ENCODE measurements at regions not wholly inside any gene's neighbourhood (a gene's known extent, or its start where the extent isn't known, plus 50 kb on each side); places are given as distances from the start of the nearest gene placed in this dataset.

DNA sequence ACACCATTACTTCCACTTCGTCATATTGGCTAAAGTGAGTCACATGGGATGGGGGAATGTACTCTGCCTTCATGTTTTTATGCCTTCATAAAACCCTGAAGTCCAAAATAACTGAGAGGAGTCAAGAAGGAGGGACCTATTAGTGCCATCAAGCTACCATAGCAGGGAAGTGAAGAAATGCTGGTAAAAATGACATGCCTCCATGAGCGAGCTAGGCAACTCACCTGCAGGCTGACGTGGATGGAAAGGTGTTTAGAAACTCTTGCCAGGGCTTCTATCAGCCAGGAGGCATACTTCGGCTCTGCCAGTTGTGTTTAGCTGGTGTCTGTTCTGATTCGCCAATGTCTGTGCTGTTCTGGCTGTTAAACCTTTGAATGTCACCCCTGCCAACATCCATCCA is 424.4 kb upstream of the USP24 start:
- TF ChIP-seq, protein P1, sequence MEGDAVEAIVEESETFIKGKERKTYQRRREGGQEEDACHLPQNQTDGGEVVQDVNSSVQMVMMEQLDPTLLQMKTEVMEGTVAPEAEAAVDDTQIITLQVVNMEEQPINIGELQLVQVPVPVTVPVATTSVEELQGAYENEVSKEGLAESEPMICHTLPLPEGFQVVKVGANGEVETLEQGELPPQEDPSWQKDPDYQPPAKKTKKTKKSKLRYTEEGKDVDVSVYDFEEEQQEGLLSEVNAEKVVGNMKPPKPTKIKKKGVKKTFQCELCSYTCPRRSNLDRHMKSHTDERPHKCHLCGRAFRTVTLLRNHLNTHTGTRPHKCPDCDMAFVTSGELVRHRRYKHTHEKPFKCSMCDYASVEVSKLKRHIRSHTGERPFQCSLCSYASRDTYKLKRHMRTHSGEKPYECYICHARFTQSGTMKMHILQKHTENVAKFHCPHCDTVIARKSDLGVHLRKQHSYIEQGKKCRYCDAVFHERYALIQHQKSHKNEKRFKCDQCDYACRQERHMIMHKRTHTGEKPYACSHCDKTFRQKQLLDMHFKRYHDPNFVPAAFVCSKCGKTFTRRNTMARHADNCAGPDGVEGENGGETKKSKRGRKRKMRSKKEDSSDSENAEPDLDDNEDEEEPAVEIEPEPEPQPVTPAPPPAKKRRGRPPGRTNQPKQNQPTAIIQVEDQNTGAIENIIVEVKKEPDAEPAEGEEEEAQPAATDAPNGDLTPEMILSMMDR (IDR thresholded peaks at IDR 0.05; ENCODE audit: insufficient read depth, low read length, poor library complexity, severe bottlenecking): no peak
- Histone ChIP-seq H3K4me3 (replicated peaks; ENCODE audit: low read depth, low read length) (no peak overlapping the region), H3K36me3 (ENCODE audit: control insufficient read depth, insufficient read depth, low read length) (no peaks in the 10 kb centered on the region), H3K27me3 (replicated peaks; ENCODE audit: control insufficient read depth, insufficient read depth, low read length) (no peaks in the 10 kb centered on the region; the same call in 1 of the 2 replicates)
- no peak for DNase-seq (ENCODE audit: extremely low read depth, insufficient read length)

GRCh38 chr1:55639051-55639450 is 423.9 kb upstream of the USP24 start:
- TF ChIP-seq, protein P1 (IDR thresholded peaks at IDR 0.05; ENCODE audit: insufficient read depth, low read length, poor library complexity, severe bottlenecking): no peak
- no peaks in the 10 kb centered on the region for H3K36me3 ChIP-seq (ENCODE audit: control insufficient read depth, insufficient read depth, low read length)
- DNase-seq (ENCODE audit: extremely low read depth, insufficient read length): no peak
- no peaks in the 10 kb centered on the region; the same call in 1 of the 2 replicates for H3K27me3 ChIP-seq (replicated peaks; ENCODE audit: control insufficient read depth, insufficient read depth, low read length)
- H3K4me3 ChIP-seq (replicated peaks; ENCODE audit: low read depth, low read length): no peak overlapping the region

DNA sequence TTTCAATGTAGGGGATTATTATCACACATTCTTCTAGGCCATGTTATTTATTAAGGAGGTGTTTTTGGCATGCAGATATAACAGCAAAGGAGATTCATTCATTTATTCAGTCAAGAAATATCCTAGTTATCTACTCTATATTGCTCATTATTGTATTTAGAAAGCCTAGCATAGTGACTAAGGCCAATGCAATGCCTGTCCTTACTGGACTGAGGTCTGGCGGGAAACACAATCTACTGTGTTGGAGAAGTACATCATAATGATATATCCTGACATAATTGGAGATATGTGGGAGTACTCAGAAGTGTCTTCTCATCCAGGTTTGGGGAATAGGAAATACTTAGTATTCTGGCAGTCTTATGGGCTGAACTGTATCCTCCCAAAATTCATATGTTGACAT is 421.5 kb upstream of the USP24 start:
- TF ChIP-seq, protein P1 (IDR thresholded peaks at IDR 0.05; ENCODE audit: insufficient read depth, low read length, poor library complexity, severe bottlenecking): no peak
- Histone ChIP-seq H3K27me3 (replicated peaks; ENCODE audit: control insufficient read depth, insufficient read depth, low read length) (no peaks in the 10 kb centered on the region; the same call in 1 of the 2 replicates), H3K4me3 (replicated peaks; ENCODE audit: low read depth, low read length) (no peak overlapping the region), H3K36me3 (ENCODE audit: control insufficient read depth, insufficient read depth, low read length) (no peaks in the 10 kb centered on the region)
- no peak for DNase-seq (ENCODE audit: extremely low read depth, insufficient read length)

GRCh38 chr1:55635856-55636255 is 420.7 kb upstream of the USP24 start:
- Histone ChIP-seq H3K36me3 (ENCODE audit: control insufficient read depth, insufficient read depth, low read length) (no peaks in the 10 kb centered on the region), H3K27me3 (replicated peaks; ENCODE audit: control insufficient read depth, insufficient read depth, low read length) (no peaks in the 10 kb centered on the region; the same call in 1 of the 2 replicates), H3K4me3 (replicated peaks; ENCODE audit: low read depth, low read length) (no peak overlapping the region)
- no peak for DNase-seq (ENCODE audit: extremely low read depth, insufficient read length)
- TF ChIP-seq, protein P1 (IDR thresholded peaks at IDR 0.05; ENCODE audit: insufficient read depth, low read length, poor library complexity, severe bottlenecking): no peak

DNA sequence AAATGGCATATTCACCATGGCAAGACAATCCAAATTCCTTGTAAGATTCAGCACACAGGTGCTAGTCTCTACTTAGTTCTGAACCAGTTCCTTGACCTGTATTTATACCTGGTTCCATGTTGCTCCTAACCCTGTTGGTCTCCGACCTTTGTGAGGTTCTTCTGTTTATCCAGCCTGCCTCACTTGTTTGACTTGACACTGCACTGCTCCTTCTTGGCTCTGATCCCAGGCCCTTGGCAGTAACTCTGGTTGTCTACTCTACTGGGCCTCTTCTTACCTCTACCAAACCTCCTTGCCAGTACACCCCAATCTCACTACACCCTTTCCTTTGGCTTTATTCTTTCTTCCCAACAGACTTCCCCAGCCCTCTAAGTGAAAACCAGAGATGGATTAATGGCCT is 419.4 kb upstream of the USP24 start:
- no peak for DNase-seq (ENCODE audit: extremely low read depth, insufficient read length)
- TF ChIP-seq, protein P1 (IDR thresholded peaks at IDR 0.05; ENCODE audit: insufficient read depth, low read length, poor library complexity, severe bottlenecking): no peak
- Histone ChIP-seq H3K4me3 (replicated peaks; ENCODE audit: low read depth, low read length) (no peak overlapping the region), H3K36me3 (ENCODE audit: control insufficient read depth, insufficient read depth, low read length) (no peaks in the 10 kb centered on the region), H3K27me3 (replicated peaks; ENCODE audit: control insufficient read depth, insufficient read depth, low read length) (no peaks in the 10 kb centered on the region)

- H3K4me3 ChIP-seq (replicated peaks; ENCODE audit: low read depth, low read length): no peak overlapping the region
- no peak for DNase-seq (ENCODE audit: extremely low read depth, insufficient read length)
- no peaks in the 10 kb centered on the region for H3K27me3 ChIP-seq (replicated peaks; ENCODE audit: control insufficient read depth, insufficient read depth, low read length)
- TF ChIP-seq, protein P1 (IDR thresholded peaks at IDR 0.05; ENCODE audit: insufficient read depth, low read length, poor library complexity, severe bottlenecking): no peak
- no peaks in the 10 kb centered on the region for H3K36me3 ChIP-seq (ENCODE audit: control insufficient read depth, insufficient read depth, low read length)
These were observed 417.7 kb upstream of the USP24 start for GRCh38 chr1:55632906-55633305.

All from GM06990 (cell line).